GM19395 (cell line): ENCODE measurements at regions not wholly inside any gene's neighbourhood (a gene's known extent, or its start where the extent isn't known, plus 50 kb on each side); places are given as distances from the start of the nearest gene placed in this dataset.
"Not testable (repeated sequence)": the region's sequence is repeated elsewhere in the genome, so short reads cannot be mapped to it uniquely, and the experiment has no call there.

Source experiments
- ATAC-seq: cut with Tn5 transposase; IDR thresholded peaks from one replicate; pipeline ENCODE4 v1.9.1; 2021; ENCODE audit warnings: mild to moderate bottlenecking, moderate library complexity; ENCODE audit not compliant: unreplicated experiment

GRCh38 chr16:75780669-75781068, 54.4 kb upstream of the CPHXL start:
- ATAC-seq: no peak

DNA sequence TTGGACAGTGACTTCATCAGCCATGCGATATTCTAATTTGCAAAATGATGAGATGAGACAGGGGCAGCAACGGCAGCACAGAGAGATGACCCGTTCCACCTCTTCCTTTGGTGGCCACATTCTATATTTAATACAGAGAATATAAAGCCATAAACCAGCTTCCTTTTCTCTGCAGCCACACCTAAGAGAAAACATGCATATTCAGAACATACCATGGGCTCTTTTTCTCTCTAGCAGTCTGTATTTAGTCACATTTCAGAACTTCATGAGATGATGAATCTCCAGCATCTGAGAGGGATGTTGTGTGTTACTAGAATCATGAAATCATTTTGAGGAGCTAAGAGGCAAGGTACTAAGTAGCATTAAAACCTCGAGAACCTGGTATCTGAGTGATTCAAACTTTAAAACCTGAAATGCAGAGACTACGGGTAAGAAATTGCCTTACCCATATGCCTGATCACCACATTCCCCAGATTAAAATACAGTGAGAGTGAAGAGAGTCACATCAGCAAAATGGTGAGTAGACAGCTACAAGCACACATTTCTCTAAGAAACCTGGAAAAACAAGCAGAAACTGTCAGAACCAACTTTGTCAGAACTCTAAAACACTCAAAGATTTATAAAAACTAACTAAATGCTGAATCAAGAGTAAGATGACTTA, 55.5 kb upstream of the CPHXL start:
- no peak for ATAC-seq

GRCh38 chr16:75787440-75787839, 61.1 kb upstream of the CPHXL start:
- ATAC-seq: peak; percentile 59

GRCh38 chr16:75789237-75789636, 62.9 kb upstream of the CPHXL start:
- ATAC-seq: peak; percentile 79

GRCh38 chr16:75792771-75793492, 66.6 kb upstream of the CPHXL start:
- no peak for ATAC-seq

DNA sequence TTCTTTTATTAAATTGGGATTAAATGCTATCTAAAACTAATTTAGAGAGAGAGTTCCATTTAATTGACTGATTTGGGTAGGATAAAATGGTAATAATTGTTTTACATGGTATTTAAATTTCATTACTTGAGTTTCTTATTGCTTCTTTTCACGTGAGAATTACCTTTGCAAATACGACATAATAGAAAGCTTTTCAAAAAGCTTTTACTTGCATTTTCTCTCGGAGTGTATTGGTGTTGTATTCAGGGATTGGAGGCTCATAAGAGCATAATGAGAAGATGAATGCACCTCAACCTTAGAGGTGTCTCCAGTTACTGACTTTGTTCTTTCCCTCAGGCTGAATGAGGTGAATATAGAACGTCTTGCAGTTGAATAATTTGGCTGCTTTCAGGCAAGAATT, 67.4 kb upstream of the CPHXL start:
- no peak for ATAC-seq

DNA sequence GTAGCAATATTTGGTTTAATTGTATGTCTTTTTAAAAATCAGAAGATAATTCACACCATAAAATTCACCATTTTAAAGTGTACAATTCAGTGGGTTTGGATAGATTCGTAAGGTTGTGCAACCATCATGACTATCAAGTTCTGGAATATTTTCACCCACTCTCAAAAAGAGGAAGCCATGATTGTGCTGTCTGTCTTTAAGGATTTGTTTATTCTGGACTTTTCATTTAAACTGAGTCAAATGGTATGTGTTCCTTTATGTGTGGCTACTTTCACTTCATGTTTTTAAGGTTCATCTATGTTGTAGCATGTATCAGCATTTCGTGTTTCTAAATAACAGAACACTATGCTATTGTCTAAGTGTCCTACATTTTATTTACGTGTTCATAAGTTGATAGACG, 68.1 kb upstream of the CPHXL start:
- no peak for ATAC-seq

DNA sequence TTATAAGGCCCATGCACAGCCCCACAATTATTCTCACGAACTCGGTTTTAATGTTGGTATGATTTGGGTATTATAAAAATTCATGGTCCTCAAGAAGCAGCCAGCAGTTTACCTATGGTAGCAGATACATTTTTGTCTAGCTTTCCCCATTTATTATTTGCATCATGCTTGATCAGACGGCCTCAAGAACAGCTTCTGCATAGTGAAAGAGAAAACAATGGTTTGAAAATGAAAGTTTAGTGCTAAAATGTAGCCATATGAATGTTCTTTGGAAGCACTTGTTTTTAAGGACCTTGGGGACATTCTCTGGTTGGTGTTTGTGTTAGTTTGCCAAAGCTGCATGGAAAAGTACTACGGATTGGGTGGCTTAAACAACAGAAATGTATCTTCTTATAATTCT, 72.4 kb upstream of the CPHXL start:
- peak; percentile 60 for ATAC-seq

DNA sequence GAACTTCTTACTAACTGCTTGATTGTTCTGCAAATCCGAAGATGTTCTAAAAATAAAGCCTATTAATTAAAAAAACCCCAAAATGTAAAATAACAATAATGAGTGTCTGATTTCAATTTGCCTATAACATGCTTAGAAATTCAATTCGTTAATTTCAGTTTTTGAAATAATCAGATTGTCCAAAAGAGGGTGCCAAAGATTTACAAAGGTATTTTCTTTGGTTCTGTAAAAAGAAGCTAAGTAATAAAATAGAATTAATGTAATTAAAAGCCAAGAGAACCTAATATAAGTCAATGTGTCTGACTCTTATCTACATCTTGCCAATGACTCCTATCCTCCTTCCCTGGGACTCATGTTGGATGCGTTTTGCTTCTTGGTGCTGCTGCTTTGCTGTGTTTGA, 75.0 kb upstream of the CPHXL start:
- ATAC-seq: no peak

DNA sequence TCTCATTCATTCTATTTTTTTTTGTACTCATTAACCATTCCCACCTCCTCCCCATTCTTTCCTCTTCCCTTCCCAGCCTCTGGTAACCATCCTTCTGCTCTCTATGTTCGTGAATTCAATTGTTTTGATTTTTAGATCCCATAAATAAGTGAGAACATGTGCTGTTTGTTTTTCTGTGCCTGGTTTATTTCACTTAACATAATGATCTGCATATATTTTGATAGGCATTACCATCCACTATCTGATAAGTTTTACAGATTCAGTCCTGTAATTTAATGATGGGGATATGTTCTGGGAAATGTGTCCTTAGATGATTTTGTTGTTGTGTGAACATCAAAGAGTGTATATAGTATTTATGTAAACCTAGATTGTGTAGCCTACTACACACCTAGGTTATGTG, 77.5 kb upstream of the CPHXL start:
- ATAC-seq: no peak

DNA sequence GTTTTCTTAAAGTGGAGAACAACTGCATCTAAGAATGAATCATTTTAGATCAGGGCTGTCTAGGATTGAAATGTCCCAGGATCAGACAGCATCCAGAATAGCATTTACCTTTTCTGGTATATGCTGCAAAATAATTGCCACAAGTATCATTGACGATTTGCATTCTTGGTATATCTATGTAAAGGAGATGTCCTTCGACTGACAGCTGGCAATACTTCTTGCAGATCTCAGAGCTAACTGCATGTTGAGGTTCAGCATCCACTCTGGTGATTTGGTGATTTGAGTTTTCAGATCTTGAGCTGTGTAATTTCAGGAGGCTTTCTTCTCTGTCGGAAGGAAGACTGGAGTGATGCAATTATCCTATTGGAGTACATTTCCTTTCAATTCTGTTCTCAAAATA, 78.1 kb upstream of the CPHXL start:
- ATAC-seq: no peak

GRCh38 chr16:75805946-75806345, 79.7 kb upstream of the CPHXL start:
- no peak for ATAC-seq

DNA sequence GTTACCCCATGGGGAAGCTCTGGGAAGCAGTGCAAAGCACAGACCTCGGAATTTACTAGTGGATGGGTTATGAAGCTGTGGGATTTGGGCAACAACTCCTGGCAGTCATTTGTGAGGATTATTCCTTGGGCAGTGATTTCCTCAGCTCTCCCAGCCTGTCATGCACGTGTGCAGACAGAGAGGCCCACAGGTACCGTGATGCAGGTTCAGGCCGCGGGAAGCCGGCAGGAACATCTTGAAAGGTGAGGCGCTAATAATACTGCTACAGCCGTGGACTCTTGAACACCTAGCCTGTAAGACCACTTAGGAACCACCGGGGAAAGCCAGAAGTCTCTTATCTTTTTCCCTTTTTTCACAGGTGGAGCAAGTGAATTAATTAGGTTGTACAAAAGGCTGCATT, 80.2 kb upstream of the CPHXL start:
- ATAC-seq: no peak

- no peak for ATAC-seq
These were observed 84.1 kb upstream of the CPHXL start for GRCh38 chr16:75810342-75810741.

DNA sequence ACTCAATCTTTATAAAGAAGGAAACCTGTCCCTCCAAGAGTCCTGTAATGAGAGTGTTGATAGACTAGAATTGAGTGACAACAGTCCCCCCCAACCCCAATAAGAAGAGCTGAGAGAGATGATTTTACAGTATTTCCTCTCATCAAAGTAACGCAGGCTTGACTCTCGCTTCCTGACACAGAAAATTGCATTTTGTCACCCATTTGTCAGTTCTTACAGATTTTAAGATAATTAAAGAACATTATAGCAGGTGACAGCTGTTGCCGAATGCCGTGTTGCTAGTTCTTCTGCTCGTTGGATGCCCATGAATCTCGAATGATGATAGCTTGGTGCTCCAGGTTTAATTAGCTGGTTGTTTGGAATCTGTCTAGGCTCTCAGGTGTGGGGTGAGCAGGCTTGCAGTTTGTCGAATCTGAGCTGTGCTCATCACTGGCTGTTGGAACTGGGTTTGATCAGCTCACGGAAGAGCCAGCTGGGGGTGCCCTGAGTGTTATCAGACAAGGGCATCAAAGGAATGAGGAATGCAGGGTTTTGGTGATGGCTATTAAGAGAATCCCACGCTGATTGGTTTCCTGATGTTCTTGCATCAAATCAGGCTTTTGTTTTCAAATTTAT, 84.8 kb upstream of the CPHXL start:
- ATAC-seq: no peak

DNA sequence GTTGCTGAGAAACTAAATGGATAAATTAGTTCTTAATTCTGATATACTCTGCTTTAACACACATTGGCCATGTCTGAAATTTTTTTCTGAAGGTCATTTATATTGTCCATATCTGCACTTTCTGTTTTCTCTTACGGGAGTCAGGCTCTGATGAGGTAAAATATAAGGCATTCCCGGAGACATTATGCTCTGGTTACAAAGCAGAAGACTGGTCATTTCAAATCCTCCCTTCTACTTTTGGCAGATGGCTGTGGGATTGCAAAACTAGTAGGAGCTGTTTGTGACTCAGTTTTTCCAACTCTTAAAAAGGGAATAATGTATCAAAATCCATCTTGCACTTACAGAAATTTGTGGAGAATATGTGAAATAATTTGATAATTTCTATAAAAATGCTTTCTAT, 92.2 kb upstream of the CPHXL start:
- no peak for ATAC-seq

DNA sequence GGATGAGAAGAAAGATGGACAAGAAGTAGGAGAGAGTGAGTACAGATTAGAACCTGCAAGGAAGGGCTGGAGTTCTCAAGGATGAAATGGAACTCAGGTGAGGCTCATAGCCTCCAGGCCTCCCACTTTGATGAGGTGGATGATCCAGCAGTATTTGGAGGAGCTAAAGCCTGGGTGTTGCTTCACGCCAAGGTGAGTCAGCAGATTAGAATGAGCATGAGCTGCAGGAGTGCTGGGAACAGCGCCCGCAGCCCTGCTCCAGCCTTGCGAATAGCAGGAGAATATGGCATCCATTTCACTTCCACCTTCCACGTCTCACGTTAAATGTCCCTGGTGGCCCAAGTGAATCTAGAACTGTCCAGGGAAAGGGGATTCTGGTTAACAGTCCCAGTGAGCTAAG, 94.4 kb upstream of the CPHXL start:
- ATAC-seq: no peak

GRCh38 chr16:75821117-75821516, 94.8 kb upstream of the CPHXL start:
- ATAC-seq: no peak

DNA sequence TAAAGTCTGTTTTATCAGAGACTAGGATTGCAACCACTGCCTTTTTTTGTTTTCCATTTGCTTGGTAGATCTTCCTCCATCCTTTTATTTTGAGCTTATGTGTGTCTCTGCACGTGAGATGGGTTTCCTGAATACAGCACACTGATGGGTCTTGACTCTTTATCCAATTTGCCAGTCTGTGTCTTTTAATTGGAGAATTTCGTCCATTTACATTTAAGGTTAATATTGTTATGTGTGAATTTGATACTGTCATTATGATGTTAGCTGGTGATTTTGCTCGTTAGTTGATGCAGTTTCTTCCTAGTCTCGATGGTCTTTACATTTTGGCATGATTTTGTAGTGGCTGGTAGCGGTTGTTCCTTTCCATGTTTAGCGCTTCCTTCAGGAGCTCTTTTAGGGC, 99.5 kb upstream of the CPHXL start:
- not testable (repeated sequence) for ATAC-seq

- ATAC-seq: not testable (repeated sequence)
These were observed 101.2 kb upstream of the CPHXL start for GRCh38 chr16:75827372-75828038.

GRCh38 chr16:75833385-75833784, 107.1 kb upstream of the CPHXL start:
- ATAC-seq: not testable (repeated sequence)
